ENCODE measurements at regions not wholly inside any gene's neighbourhood (a gene's known extent, or its start where the extent isn't known, plus 50 kb on each side); places are given as distances from the start of the nearest gene placed in this dataset.

- no peak for TF ChIP-seq CTCF (conservative IDR thresholded peaks at IDR 0.05; ENCODE audit: low read length)
- no peak overlapping the region for H3K4me3 ChIP-seq (ENCODE audit: low read length)
- no peak for DNase-seq (ENCODE audit: low read depth)
These were observed 87.3 kb upstream of the HDAC4 start for GRCh38 chr2:239488125-239488524.

- no peak for DNase-seq (ENCODE audit: low read depth)
- no peak overlapping the region for H3K4me3 ChIP-seq (ENCODE audit: low read length)
- TF ChIP-seq CTCF (conservative IDR thresholded peaks at IDR 0.05; ENCODE audit: low read length) = no peak
These were observed 86.5 kb upstream of the HDAC4 start for GRCh38 chr2:239487272-239487671.

- TF ChIP-seq CTCF (conservative IDR thresholded peaks at IDR 0.05; ENCODE audit: low read length) = no peak
- no peak overlapping the region for H3K4me3 ChIP-seq (ENCODE audit: low read length)
- DNase-seq (ENCODE audit: low read depth) = no peak
These were observed 84.8 kb upstream of the HDAC4 start for GRCh38 chr2:239485622-239486021.

GRCh38 chr2:239484571-239485355 lies 83.9 kb upstream of the HDAC4 start:
- no peak for DNase-seq (ENCODE audit: low read depth)
- no peak for TF ChIP-seq CTCF (conservative IDR thresholded peaks at IDR 0.05; ENCODE audit: low read length)
- H3K4me3 ChIP-seq (ENCODE audit: low read length) = no peak overlapping the region

GRCh38 chr2:239482778-239483712 lies 82.2 kb upstream of the HDAC4 start:
- no peak for DNase-seq (ENCODE audit: low read depth)
- TF ChIP-seq CTCF (conservative IDR thresholded peaks at IDR 0.05; ENCODE audit: low read length) = no peak
- H3K4me3 ChIP-seq (ENCODE audit: low read length) = no peak overlapping the region

GRCh38 chr2:239479471-239479870 lies 78.7 kb upstream of the HDAC4 start:
- no peak overlapping the region for H3K4me3 ChIP-seq (ENCODE audit: low read length)
- TF ChIP-seq CTCF (conservative IDR thresholded peaks at IDR 0.05; ENCODE audit: low read length) = no peak
- DNase-seq (ENCODE audit: low read depth) = no peak
